ENCODE measurements at regions not wholly inside any gene's neighbourhood (a gene's known extent, or its start where the extent isn't known, plus 50 kb on each side); places are given as distances from the start of the nearest gene placed in this dataset.

GRCh38 chr1:95475686-95476457 is 241.9 kb downstream of the RWDD3 start:
- Histone ChIP-seq H3K9me3 (replicated peaks in 1 of 2; ENCODE audit: control insufficient read depth in 1 of 2, insufficient read depth in 1 of 2, low read length in 2 of 2) (peaks cover 26 to 30% of the 10 kb centered on the region in 2 donors), H3K79me2 (ENCODE audit: insufficient read depth, low read length) (no peaks in the 10 kb centered on the region), H4K20me1 (ENCODE audit: insufficient read depth, low read length) (no peaks in the 10 kb centered on the region), H3K4me1 (ENCODE audit: control insufficient read depth in 1 of 2, insufficient read depth in 2 of 2, low read length in 2 of 2) (no peaks in the 10 kb centered on the region), H2AFZ (ENCODE audit: insufficient read depth, low read depth, low read length, poor library complexity, severe bottlenecking) (no peak overlapping the region), H3K27ac (ENCODE audit: low read depth in 1 of 2, low read length in 2 of 2) (no peak overlapping the region), H3K36me3 (replicated peaks in 1 of 2; ENCODE audit: control insufficient read depth in 1 of 2, insufficient read depth in 2 of 2, low read length in 2 of 2) (no peaks in the 10 kb centered on the region), H3K9ac (ENCODE audit: insufficient read depth, low read length, poor library complexity, severe bottlenecking) (no peak overlapping the region), H3K4me3 (replicated peaks in 1 of 3; ENCODE audit: low read depth in 2 of 3, low read length in 3 of 3) (no peak overlapping the region), H3K27me3 (ENCODE audit: control insufficient read depth in 2 of 2, insufficient read depth in 2 of 2, low read length in 2 of 2) (no peaks in the 10 kb centered on the region), H3K4me2 (replicated peaks; ENCODE audit: extremely low read depth, low read length, poor library complexity, severe bottlenecking) (no peak overlapping the region)
- Mint-ChIP-seq H3K4me1 (no peaks in the 10 kb centered on the region), H3K27ac (no peak overlapping the region), H3K9me3 (peaks cover 9 to 21% (median 18%) of the 10 kb centered on the region in 7 donors), H3K27me3 (ENCODE audit: low read depth in 3 of 3) (no peaks in the 10 kb centered on the region), H3K36me3 (no peaks in the 10 kb centered on the region), H3K4me3 (no peak overlapping the region)
- WGBS (ENCODE audit: insufficient coverage) = 100% methylated on average over 1 of the region's 3 CpGs
- no peak for TF ChIP-seq CTCF (IDR thresholded peaks at IDR 0.05)
- intact Hi-C loops (cut with micrococcal nuclease) = no loop called here
- DNase-seq = no peak

- DNase-seq = no peak
- no peaks in the 10 kb centered on the region for H3K36me3 ChIP-seq (replicated peaks in 1 of 2; ENCODE audit: control insufficient read depth in 1 of 2, insufficient read depth in 2 of 2, low read length in 2 of 2)
- H3K79me2 ChIP-seq (ENCODE audit: insufficient read depth, low read length) = no peaks in the 10 kb centered on the region
- 86% methylated on average over 1 of the region's 6 CpGs for WGBS (ENCODE audit: insufficient coverage)
- H3K9ac ChIP-seq (ENCODE audit: insufficient read depth, low read length, poor library complexity, severe bottlenecking) = no peak overlapping the region
- H3K27me3 ChIP-seq (ENCODE audit: control insufficient read depth in 2 of 2, insufficient read depth in 2 of 2, low read length in 2 of 2) = no peaks in the 10 kb centered on the region
- H3K4me1 Mint-ChIP-seq = no peaks in the 10 kb centered on the region
- peaks cover 0 to 9% (median 6%) of the 10 kb centered on the region in 7 donors for H3K9me3 Mint-ChIP-seq
- H3K4me3 Mint-ChIP-seq = no peak overlapping the region
- no peaks in the 10 kb centered on the region for H3K36me3 Mint-ChIP-seq
- no peaks in the 10 kb centered on the region for H4K20me1 ChIP-seq (ENCODE audit: insufficient read depth, low read length)
- intact Hi-C loops (cut with micrococcal nuclease) = no loop called here
- no peaks in the 10 kb centered on the region for H3K27me3 Mint-ChIP-seq (ENCODE audit: low read depth in 3 of 3)
- peaks cover 7 to 9% of the 10 kb centered on the region in 2 donors for H3K9me3 ChIP-seq (replicated peaks in 1 of 2; ENCODE audit: control insufficient read depth in 1 of 2, insufficient read depth in 1 of 2, low read length in 2 of 2)
- H3K27ac Mint-ChIP-seq = no peak overlapping the region
- H3K4me2 ChIP-seq (replicated peaks; ENCODE audit: extremely low read depth, low read length, poor library complexity, severe bottlenecking) = no peak overlapping the region
- no peaks in the 10 kb centered on the region for H3K4me1 ChIP-seq (ENCODE audit: control insufficient read depth in 1 of 2, insufficient read depth in 2 of 2, low read length in 2 of 2)
- no peak overlapping the region for H3K4me3 ChIP-seq (replicated peaks in 1 of 3; ENCODE audit: low read depth in 2 of 3, low read length in 3 of 3)
- TF ChIP-seq CTCF (IDR thresholded peaks at IDR 0.05) = no peak
- no peak overlapping the region for H2AFZ ChIP-seq (ENCODE audit: insufficient read depth, low read depth, low read length, poor library complexity, severe bottlenecking)
- no peak overlapping the region for H3K27ac ChIP-seq (ENCODE audit: low read depth in 1 of 2, low read length in 2 of 2)
Observed at GRCh38 chr1:95496307-95496706, 262.3 kb downstream of the RWDD3 start.

Data from CD14-positive monocyte (primary cell).